ENCODE measurements at regions not wholly inside any gene's neighbourhood (a gene's known extent, or its start where the extent isn't known, plus 50 kb on each side); places are given as distances from the start of the nearest gene placed in this dataset.

DNA sequence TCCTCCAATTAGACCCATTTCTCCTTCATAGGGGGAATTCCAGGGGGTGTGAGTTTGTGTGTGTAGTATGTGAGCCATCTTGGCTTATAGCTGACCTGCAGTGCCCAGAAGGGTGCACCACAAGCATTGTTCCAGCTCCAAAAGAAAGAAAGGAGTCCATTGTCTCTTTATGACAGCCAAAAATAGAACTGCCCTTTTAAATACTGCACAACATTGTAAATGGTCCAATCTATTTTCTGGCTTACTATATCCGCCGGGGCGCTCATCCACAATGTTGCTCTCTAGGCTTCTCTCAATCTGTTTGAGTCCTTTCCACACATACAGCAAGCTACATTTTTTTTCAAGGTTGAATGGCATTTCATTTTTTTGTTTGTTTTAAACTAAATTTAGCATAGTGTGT lies 517.5 kb downstream of the STK39 start:
- no peak for ATAC-seq
- TF ChIP-seq ARNTL (CRISPR knock-in tag; IDR thresholded peaks at IDR 0.05; ENCODE audit: borderline replicate concordance, low read depth) (no peak), RARB (CRISPR knock-in tag; IDR thresholded peaks at IDR 0.05) (no peak), ZFP3 (CRISPR knock-in tag; IDR thresholded peaks at IDR 0.05) (no peak), ZNF565 (CRISPR knock-in tag; conservative IDR thresholded peaks at IDR 0.05; ENCODE audit: low read depth) (no peak)
- TF ChIP-seq, protein P1, sequence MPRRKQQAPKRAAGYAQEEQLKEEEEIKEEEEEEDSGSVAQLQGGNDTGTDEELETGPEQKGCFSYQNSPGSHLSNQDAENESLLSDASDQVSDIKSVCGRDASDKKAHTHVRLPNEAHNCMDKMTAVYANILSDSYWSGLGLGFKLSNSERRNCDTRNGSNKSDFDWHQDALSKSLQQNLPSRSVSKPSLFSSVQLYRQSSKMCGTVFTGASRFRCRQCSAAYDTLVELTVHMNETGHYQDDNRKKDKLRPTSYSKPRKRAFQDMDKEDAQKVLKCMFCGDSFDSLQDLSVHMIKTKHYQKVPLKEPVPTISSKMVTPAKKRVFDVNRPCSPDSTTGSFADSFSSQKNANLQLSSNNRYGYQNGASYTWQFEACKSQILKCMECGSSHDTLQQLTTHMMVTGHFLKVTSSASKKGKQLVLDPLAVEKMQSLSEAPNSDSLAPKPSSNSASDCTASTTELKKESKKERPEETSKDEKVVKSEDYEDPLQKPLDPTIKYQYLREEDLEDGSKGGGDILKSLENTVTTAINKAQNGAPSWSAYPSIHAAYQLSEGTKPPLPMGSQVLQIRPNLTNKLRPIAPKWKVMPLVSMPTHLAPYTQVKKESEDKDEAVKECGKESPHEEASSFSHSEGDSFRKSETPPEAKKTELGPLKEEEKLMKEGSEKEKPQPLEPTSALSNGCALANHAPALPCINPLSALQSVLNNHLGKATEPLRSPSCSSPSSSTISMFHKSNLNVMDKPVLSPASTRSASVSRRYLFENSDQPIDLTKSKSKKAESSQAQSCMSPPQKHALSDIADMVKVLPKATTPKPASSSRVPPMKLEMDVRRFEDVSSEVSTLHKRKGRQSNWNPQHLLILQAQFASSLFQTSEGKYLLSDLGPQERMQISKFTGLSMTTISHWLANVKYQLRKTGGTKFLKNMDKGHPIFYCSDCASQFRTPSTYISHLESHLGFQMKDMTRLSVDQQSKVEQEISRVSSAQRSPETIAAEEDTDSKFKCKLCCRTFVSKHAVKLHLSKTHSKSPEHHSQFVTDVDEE (CRISPR knock-in tag; IDR thresholded peaks at IDR 0.05): no peak

GRCh38 chr2:167726788-167727187 lies 520.6 kb downstream of the STK39 start:
- ATAC-seq: no peak
- no peak for TF ChIP-seq SNAI2 (CRISPR knock-in tag; IDR thresholded peaks at IDR 0.05)
- TF ChIP-seq TCF4 (CRISPR knock-in tag; IDR thresholded peaks at IDR 0.05; ENCODE audit: borderline replicate concordance): no peak
- no peak for TF ChIP-seq TOX (CRISPR knock-in tag; IDR thresholded peaks at IDR 0.05; ENCODE audit: borderline replicate concordance)
- TF ChIP-seq GLIS3 (CRISPR knock-in tag; IDR thresholded peaks at IDR 0.05): no peak
- TF ChIP-seq ZNF70 (CRISPR knock-in tag; IDR thresholded peaks at IDR 0.05): no peak

DNA sequence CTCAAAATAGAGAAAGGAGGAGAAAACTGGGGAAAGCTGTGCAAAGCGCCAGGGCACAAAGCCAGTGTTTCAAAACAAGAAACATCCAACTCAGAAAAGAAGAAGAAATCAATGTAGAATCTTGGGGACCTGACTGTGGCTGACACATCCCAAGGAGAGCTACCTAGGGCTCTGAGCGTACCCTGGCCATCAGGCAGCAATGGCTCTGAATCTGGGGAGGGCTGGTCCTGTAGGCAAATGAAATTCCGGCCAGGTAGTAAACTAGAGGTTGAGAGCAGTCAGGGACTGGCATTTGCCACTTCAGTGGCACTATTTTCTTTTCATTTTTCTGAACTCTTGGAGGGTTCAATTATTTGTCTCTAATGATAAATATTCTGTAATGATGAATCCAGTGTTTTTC lies 525.8 kb downstream of the STK39 start:
- TF ChIP-seq CSDC2 (CRISPR knock-in tag; IDR thresholded peaks at IDR 0.05) (no peak), ZFP3 (CRISPR knock-in tag; IDR thresholded peaks at IDR 0.05) (no peak), TOX (CRISPR knock-in tag; IDR thresholded peaks at IDR 0.05; ENCODE audit: borderline replicate concordance) (no peak)
- ATAC-seq: no peak

- no peak for TF ChIP-seq SNAI2 (CRISPR knock-in tag; IDR thresholded peaks at IDR 0.05)
- TF ChIP-seq GLIS3 (CRISPR knock-in tag; IDR thresholded peaks at IDR 0.05): no peak
- no peak for TF ChIP-seq OSR1 (CRISPR knock-in tag; IDR thresholded peaks at IDR 0.05)
- no peak for TF ChIP-seq ZNF565 (CRISPR knock-in tag; conservative IDR thresholded peaks at IDR 0.05; ENCODE audit: low read depth)
- TF ChIP-seq ZNF70 (CRISPR knock-in tag; IDR thresholded peaks at IDR 0.05): no peak
- TF ChIP-seq CSDC2 (CRISPR knock-in tag; IDR thresholded peaks at IDR 0.05): no peak
- no peak for TF ChIP-seq TOX (CRISPR knock-in tag; IDR thresholded peaks at IDR 0.05; ENCODE audit: borderline replicate concordance)
- no peak for TF ChIP-seq RARB (CRISPR knock-in tag; IDR thresholded peaks at IDR 0.05)
- TF ChIP-seq, protein P2, sequence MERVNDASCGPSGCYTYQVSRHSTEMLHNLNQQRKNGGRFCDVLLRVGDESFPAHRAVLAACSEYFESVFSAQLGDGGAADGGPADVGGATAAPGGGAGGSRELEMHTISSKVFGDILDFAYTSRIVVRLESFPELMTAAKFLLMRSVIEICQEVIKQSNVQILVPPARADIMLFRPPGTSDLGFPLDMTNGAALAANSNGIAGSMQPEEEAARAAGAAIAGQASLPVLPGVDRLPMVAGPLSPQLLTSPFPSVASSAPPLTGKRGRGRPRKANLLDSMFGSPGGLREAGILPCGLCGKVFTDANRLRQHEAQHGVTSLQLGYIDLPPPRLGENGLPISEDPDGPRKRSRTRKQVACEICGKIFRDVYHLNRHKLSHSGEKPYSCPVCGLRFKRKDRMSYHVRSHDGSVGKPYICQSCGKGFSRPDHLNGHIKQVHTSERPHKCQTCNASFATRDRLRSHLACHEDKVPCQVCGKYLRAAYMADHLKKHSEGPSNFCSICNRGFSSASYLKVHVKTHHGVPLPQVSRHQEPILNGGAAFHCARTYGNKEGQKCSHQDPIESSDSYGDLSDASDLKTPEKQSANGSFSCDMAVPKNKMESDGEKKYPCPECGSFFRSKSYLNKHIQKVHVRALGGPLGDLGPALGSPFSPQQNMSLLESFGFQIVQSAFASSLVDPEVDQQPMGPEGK (CRISPR knock-in tag; IDR thresholded peaks at IDR 0.05; ENCODE audit: borderline replicate concordance): no peak
- TF ChIP-seq, protein P1 (CRISPR knock-in tag; IDR thresholded peaks at IDR 0.05): no peak
- TF ChIP-seq ZFP30 (CRISPR knock-in tag; IDR thresholded peaks at IDR 0.05): no peak
- TF ChIP-seq PPARA (CRISPR knock-in tag; IDR thresholded peaks at IDR 0.05; ENCODE audit: borderline replicate concordance): no peak
- no peak for TF ChIP-seq ZC3H10 (CRISPR knock-in tag; IDR thresholded peaks at IDR 0.05)
- no peak for ATAC-seq
Measured at GRCh38 chr2:167719410-167719809, 528.0 kb downstream of the STK39 start.

DNA sequence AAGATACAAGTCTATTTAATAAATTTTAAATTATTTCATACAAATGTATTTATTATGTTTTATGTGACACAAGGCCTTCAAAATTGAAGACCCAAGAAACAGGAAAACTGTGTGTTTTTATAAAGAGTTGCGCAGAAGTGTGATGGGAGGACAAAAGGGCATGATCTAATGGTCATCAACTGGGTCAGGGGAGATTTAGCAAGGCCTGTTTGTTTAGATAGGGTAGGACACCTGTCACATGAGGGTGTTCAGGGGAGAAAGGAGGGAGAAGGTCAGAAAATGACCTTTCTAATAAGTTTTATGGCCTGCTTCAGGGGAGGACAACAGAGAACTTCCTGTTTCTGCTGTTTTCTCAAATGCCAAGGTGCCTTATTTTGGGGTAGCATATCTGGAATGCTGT lies 528.8 kb downstream of the STK39 start:
- ATAC-seq: no peak
- TF ChIP-seq SNAI2 (CRISPR knock-in tag; IDR thresholded peaks at IDR 0.05) (no peak), GLIS3 (CRISPR knock-in tag; IDR thresholded peaks at IDR 0.05) (no peak), TCF4 (CRISPR knock-in tag; IDR thresholded peaks at IDR 0.05; ENCODE audit: borderline replicate concordance) (no peak), CSDC2 (CRISPR knock-in tag; IDR thresholded peaks at IDR 0.05) (no peak), ARNTL (CRISPR knock-in tag; IDR thresholded peaks at IDR 0.05; ENCODE audit: borderline replicate concordance, low read depth) (no peak), CSRNP3 (CRISPR knock-in tag; IDR thresholded peaks at IDR 0.05) (no peak), ZNF8 (CRISPR knock-in tag; IDR thresholded peaks at IDR 0.05) (no peak)
- TF ChIP-seq, protein P2 (CRISPR knock-in tag; IDR thresholded peaks at IDR 0.05; ENCODE audit: borderline replicate concordance): no peak
- TF ChIP-seq, protein P1 (CRISPR knock-in tag; IDR thresholded peaks at IDR 0.05): no peak

Data from SK-N-SH treated with all-trans-retinoic acid at 6 μM for 48 hours (cell line).